Heart left ventricle (tissue), 13 donors: ENCODE measurements at regions not wholly inside any gene's neighbourhood (a gene's known extent, or its start where the extent isn't known, plus 50 kb on each side); places are given as distances from the start of the nearest gene placed in this dataset.

Experiments
- POLR2A ChIP-seq, 2 donors: fragments of 450-650 bp; IDR thresholded peaks; one replicate each; pipeline ENCODE4 v1.6.1; 2017; ENCODE audit warnings: antibody characterized with exemption in 2 of 2, mild to moderate bottlenecking in 2 of 2, moderate library complexity in 2 of 2
- TF ChIP-seq, protein P1 (sequence below), 12 donors: fragments of 200-600 bp; sonication (generic) in 4 of 12; IDR thresholded peaks; one replicate each; pipeline versions ENCODE4 v1.5.0 to v1.8.0; 2018 to 2022; ENCODE audit warnings: antibody characterized with exemption in 12 of 12, mild to moderate bottlenecking in 5 of 12
- donor health status: ischemic (EF 13 %, LVEDD 7.1; RV severe dilation, severe dysfunction).
- donor health status: DM: no; HTN: yes; CAD: no.
- donor health status: DM: no; HTN: no; CAD: no.
- donor health status: ischemic (EF 25% LVEDD 6.9; RV normal size, moderate dysfunction).
- donor health status: ischemic (EF 25% LVEDD 5.7; RV mildly dilated, moderate dysfunction).
- donor health status: ischemic (EF 35%, LVEDD 5.7; RV mildly dilated, moderate dysfunction).
- donor health status: nonischemic (EF 11% LVEDD 7.7; RV severe dilation, severe dysfunction).
- donor health status: DM: yes; HTN: yes; CAD: no.
- donor health status: PGD.
- donor health status: ischemic (EF 29% LVEDD 5.4; RV normal size, mild dysfunction).
- donor health status: nonischemic (EF 23%, LVEDD 6.1; RV moderate dilation, normal function).

DNA sequence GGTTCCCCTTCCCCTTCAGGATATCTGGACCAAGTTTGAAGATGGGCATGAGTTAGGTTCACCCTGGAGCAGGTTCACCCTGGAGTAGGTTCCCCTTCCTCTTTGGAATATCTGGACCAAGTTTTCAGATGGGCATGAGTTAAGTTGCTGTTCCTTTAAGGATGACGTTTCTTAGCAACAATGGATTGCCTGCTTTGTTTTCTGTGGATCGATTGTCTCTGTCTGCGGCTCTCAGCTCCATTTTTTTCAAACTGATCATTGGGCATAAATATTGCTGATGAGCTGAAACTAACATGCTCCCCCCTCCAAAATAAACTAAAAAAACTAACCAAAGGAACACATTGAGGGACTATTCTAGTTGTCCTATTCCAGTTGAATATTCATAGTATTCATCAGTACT, 149.5 kb downstream of the SPP2 start:
- TF ChIP-seq POLR2A (IDR thresholded peaks at IDR 0.05): no peak
- TF ChIP-seq, protein P1, sequence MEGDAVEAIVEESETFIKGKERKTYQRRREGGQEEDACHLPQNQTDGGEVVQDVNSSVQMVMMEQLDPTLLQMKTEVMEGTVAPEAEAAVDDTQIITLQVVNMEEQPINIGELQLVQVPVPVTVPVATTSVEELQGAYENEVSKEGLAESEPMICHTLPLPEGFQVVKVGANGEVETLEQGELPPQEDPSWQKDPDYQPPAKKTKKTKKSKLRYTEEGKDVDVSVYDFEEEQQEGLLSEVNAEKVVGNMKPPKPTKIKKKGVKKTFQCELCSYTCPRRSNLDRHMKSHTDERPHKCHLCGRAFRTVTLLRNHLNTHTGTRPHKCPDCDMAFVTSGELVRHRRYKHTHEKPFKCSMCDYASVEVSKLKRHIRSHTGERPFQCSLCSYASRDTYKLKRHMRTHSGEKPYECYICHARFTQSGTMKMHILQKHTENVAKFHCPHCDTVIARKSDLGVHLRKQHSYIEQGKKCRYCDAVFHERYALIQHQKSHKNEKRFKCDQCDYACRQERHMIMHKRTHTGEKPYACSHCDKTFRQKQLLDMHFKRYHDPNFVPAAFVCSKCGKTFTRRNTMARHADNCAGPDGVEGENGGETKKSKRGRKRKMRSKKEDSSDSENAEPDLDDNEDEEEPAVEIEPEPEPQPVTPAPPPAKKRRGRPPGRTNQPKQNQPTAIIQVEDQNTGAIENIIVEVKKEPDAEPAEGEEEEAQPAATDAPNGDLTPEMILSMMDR (IDR thresholded peaks at IDR 0.05): no peak
